Omental fat pad (tissue), 3 donors: ENCODE measurements at regions not wholly inside any gene's neighbourhood (a gene's known extent, or its start where the extent isn't known, plus 50 kb on each side); places are given as distances from the start of the nearest gene placed in this dataset.

Experiments used
- ATAC-seq: fragments of 150-250 bp; one replicate; pipeline ENCODE4 v1.9.1; 2016; ENCODE audit warnings: mild to moderate bottlenecking, moderate library complexity; ENCODE audit not compliant: low FRiP score
- DNase-seq: peaks from one replicate; pipeline ENCODE4 v3.0.0-alpha.2; 2019; ENCODE audit warnings: low spot score
- TF ChIP-seq, protein P1 (sequence below), 3 donors: fragments of 450-650 bp; IDR thresholded peaks; one replicate each; pipeline ENCODE4 v1.5.1; 2016 to 2017; ENCODE audit warnings: antibody characterized with exemption in 3 of 3, mild to moderate bottlenecking in 3 of 3, moderate library complexity in 2 of 3

DNA sequence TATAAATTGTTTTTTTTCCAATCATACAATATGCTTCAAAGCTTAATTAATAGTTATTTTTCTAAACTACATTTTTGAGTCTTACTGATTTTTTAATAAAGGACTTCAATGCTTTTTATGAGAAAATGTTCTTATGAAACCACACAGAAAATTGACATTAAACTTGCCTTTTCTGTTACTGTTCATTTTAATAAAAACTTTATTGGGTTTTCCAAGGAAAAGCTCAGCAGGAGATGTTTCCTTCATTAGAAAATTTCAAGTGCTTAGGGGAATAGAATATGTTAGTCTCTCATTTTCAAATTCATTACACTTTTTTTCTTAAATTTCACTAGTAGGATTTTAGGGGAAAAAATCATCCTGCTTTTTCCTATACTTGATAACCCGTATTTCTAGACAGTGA is 711.4 kb downstream of the DIPK2A start:
- TF ChIP-seq, protein P1, sequence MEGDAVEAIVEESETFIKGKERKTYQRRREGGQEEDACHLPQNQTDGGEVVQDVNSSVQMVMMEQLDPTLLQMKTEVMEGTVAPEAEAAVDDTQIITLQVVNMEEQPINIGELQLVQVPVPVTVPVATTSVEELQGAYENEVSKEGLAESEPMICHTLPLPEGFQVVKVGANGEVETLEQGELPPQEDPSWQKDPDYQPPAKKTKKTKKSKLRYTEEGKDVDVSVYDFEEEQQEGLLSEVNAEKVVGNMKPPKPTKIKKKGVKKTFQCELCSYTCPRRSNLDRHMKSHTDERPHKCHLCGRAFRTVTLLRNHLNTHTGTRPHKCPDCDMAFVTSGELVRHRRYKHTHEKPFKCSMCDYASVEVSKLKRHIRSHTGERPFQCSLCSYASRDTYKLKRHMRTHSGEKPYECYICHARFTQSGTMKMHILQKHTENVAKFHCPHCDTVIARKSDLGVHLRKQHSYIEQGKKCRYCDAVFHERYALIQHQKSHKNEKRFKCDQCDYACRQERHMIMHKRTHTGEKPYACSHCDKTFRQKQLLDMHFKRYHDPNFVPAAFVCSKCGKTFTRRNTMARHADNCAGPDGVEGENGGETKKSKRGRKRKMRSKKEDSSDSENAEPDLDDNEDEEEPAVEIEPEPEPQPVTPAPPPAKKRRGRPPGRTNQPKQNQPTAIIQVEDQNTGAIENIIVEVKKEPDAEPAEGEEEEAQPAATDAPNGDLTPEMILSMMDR (IDR thresholded peaks at IDR 0.05): no peak
- ATAC-seq: no peak
- no peak for DNase-seq

- ATAC-seq (no peak), DNase-seq (no peak)
- TF ChIP-seq, protein P1 (IDR thresholded peaks at IDR 0.05): no peak
Observed at GRCh38 chr3:144687862-144688261, 716.2 kb downstream of the DIPK2A start.

DNA sequence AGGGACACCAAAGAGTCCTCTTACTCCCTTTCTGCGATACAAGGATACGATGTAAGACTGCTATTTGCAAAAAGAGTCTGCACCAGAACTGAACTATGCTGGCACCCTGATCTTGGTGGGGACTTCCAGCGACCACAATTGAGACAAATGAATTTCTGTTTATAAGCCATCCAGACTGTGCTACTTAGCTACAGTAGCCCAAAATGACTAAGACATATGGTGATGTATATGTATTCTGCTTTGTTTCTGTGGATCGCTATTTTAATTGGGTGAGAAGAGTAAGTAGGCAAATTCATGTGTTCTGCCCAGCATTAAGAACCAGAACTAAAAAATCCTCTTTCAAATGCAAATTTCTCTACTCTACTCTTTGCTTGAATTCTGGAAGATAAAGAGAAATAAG is 720.9 kb downstream of the DIPK2A start:
- ATAC-seq (no peak), DNase-seq (no peak)
- TF ChIP-seq, protein P1 (IDR thresholded peaks at IDR 0.05): no peak

GRCh38 chr3:144708437-144708836 is 736.8 kb downstream of the DIPK2A start:
- TF ChIP-seq, protein P1 (IDR thresholded peaks at IDR 0.05): no peak

DNA sequence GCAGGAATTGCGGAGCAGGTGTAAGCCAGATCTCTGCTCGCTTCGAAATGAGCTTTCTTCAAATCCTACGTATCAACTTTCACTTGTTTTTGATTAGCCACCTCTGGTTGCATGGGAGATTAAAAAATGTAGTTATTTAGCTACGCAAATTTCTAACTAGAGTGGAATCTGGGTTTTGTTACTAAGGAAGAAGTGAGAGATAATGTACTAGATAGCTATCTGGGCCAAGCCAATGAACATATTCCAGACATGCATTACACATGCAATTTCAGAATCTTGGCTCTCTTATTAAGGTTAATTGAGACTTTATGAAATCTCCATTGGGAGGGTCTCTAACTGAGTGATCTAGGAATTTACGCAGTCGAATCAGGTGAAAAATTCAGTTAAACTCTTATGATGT is 765.7 kb downstream of the DIPK2A start:
- ATAC-seq: no peak
- TF ChIP-seq, protein P1 (IDR thresholded peaks at IDR 0.05): no peak
- no peak for DNase-seq

More at GRCh38 chr3:144708437-144708836, 736.8 kb downstream of the DIPK2A start:
- DNase-seq (no peak), ATAC-seq (no peak)

DNA sequence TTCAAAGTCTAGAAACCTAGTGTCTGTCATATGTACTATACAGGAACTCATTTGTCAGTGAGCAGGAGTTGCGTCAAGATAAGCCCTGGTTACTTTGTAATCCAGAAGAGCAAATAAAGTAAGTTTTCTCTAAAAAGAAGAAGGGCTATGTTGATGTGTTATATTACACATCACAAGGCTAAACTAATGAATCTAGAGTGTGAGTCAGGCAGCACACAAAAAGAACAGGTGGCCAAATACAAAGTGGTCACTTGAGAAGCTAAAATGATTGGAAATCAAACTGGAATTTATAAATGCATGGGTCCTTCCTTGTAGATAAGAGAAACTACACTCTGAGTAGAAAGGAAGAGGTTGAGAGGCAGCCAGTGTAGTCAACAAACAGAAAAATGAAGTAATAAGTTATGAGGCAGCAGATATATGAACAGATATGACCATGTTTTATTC is 771.6 kb downstream of the DIPK2A start:
- TF ChIP-seq, protein P1 (IDR thresholded peaks at IDR 0.05): no peak
- DNase-seq (no peak), ATAC-seq (no peak)

DNA sequence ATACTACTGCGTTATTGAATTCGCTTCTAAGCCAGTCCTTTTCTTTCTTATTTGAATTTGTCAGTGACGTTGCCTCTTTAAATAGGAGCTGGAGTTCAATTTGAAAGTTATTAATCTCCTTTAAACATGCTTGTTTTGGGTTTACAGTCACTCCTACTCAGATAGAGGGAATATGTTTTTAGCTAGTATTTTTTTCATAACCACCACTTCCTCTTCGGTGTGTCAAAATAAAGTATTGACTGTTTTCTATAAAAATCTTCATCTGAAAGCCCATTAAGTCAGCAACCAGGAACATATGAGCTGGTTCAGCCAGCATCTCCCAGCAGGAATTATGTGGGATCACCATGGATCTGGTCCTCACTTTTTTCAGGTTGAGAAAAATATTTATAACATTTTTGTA is 772.9 kb downstream of the DIPK2A start:
- no peak for DNase-seq
- TF ChIP-seq, protein P1 (IDR thresholded peaks at IDR 0.05): no peak
- ATAC-seq: no peak
